ENCODE measurements at regions not wholly inside any gene's neighbourhood (a gene's known extent, or its start where the extent isn't known, plus 50 kb on each side); places are given as distances from the start of the nearest gene placed in this dataset.

DNA sequence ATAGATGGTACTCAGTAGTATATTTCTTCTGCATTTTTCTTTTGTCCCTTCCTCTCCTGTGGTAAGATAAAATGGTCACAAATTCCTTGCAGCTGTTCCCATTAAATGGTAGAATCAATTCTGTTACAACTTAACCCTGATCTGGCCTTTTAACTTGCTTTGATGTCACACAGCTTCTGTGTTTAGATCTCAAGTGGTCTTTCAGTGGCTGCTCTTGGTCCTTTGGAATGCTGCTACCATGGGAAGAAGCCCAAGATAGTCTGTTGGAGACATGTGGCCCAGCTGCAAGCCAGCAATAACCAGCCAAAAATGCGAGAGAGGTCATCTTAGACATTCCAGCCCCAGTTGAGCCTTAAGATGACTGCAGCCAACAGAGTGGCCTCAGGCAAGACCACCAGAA, 429.7 kb downstream of the KIF16B start:
- no peak for TF ChIP-seq NFE2L2 (IDR thresholded peaks at IDR 0.05; ENCODE audit: low read depth, low read length)
- H2BK15ac ChIP-seq (ENCODE audit: low read depth, low read length): no peak overlapping the region
- BruUV-seq (replicated peaks): no TSS peak

More for the DNA sequence above, 429.7 kb downstream of the KIF16B start:
- no peak overlapping the region for H3K23ac ChIP-seq (ENCODE audit: low read depth, low read length)
- H3K18ac ChIP-seq (ENCODE audit: low read depth, low read length): no peak overlapping the region
- CTCF ChIA-PET: no interaction called here
- no peak overlapping the region for H3K14ac ChIP-seq (replicated peaks; ENCODE audit: low read depth, low read length)
- WGBS, 2 experiments (ENCODE audit: extremely low coverage in 2 of 2, insufficient read length in 1 of 2): no CpG with 5 or more reads among the region's 1 CpG
- H3K4me3 ChIP-seq (ENCODE audit: insufficient read depth, low read depth, low read length): no peak overlapping the region
- H3K4me2 ChIP-seq (ENCODE audit: low read depth, low read length): no peak overlapping the region
- no peak overlapping the region for H3K56ac ChIP-seq (ENCODE audit: extremely low read depth, insufficient read depth, low read length)
- H4K91ac ChIP-seq (ENCODE audit: insufficient read depth, low read depth, low read length): no peak overlapping the region
- no peaks in the 10 kb centered on the region for H3K9me1 ChIP-seq (ENCODE audit: insufficient read depth, low read length)
- no peak overlapping the region for H3K9ac ChIP-seq (ENCODE audit: low read depth, low read length)
- H3K36me3 ChIP-seq (ENCODE audit: control insufficient read depth, insufficient read depth, low read length): no peaks in the 10 kb centered on the region
- no peaks in the 10 kb centered on the region for H4K20me1 ChIP-seq (ENCODE audit: insufficient read depth, low read length)
- H2BK20ac ChIP-seq (ENCODE audit: low read depth, low read length): no peak overlapping the region
- no peaks in the 10 kb centered on the region for H3K4me1 ChIP-seq (ENCODE audit: control insufficient read depth, insufficient read depth, low read length)
- intact Hi-C loops (cut with micrococcal nuclease) (no loop called here), dilution Hi-C loops (cut with HindIII; ENCODE audit: low sequenced_read_pairs, unreplicated experiment) (no loop called here), in situ Hi-C loops (cut with MboI; ENCODE audit: low sequenced_read_pairs) (no loop called here)
- no peaks in the 10 kb centered on the region for H3K27me3 ChIP-seq (ENCODE audit: control insufficient read depth, insufficient read depth, low read length)
- H2AK9ac ChIP-seq (replicated peaks; ENCODE audit: low read depth, low read length, poor library complexity): no peak overlapping the region
- peaks cover 2% of the 10 kb centered on the region; the same call in 1 of the 2 replicates for H3K9me3 ChIP-seq (ENCODE audit: control insufficient read depth, insufficient read depth, low read length)
- H3K79me1 ChIP-seq (ENCODE audit: low read depth in 1 of 2, low read length in 2 of 2): no peaks in the 10 kb centered on the region
- ATAC-seq (ENCODE audit: low read depth): no peak
- H2BK5ac ChIP-seq (ENCODE audit: low read depth, low read length, poor library complexity, severe bottlenecking): no peak overlapping the region
- no peak overlapping the region for H4K5ac ChIP-seq (ENCODE audit: low read depth, low read length)
- no peak overlapping the region for H4K8ac ChIP-seq (ENCODE audit: low read depth in 2 of 2, low read length in 2 of 2)
- no peak overlapping the region for H2AK5ac ChIP-seq (ENCODE audit: low read depth, low read length)
- POLR2A ChIA-PET (ENCODE audit: unreplicated experiment): no interaction called here
- H2BK120ac ChIP-seq (ENCODE audit: low read depth, low read length): no peak overlapping the region
- no peak overlapping the region for H3K4ac ChIP-seq (ENCODE audit: low read depth, low read length)
- no peak overlapping the region for H3K27ac ChIP-seq (ENCODE audit: insufficient read depth, low read length)
- no peak for DNase-seq
- no peak overlapping the region for H2AFZ ChIP-seq (replicated peaks; ENCODE audit: low read length, poor library complexity)
